WTC11 (cell line): ENCODE measurements at regions not wholly inside any gene's neighbourhood (a gene's known extent, or its start where the extent isn't known, plus 50 kb on each side); places are given as distances from the start of the nearest gene placed in this dataset.

Source experiments
- ATAC-seq: fragments of 200-7000 bp; cut with Tn5 transposase; 2 replicates; pipeline ENCODE4 v1.10.0; 2021; ENCODE audit warnings: mild to moderate bottlenecking, moderate library complexity
- CTCF ChIA-PET: fragments of 300-600 bp; sonication (Branson Sonifier 250); formaldehyde crosslinking; loops from one replicate; lab custom pipeline; 2021; ENCODE audit warnings: antibody characterized with exemption; lab: Charles Lee
- POLR2A ChIA-PET: fragments of 350-600 bp; sonication (Branson Sonifier 250); formaldehyde crosslinking; loops from one replicate; lab custom pipeline; 2021; ENCODE audit warnings: antibody characterized with exemption; lab: Charles Lee
- DNase-seq: peaks from one replicate; pipeline ENCODE4 v3.0.0; 2021; ENCODE audit warnings: low spot score
- H3K27ac Mint-ChIP-seq: 2 replicates; pipeline ENCODE4 v1.8.0; 2021; ENCODE audit warnings: mixed read lengths
- H3K27me3 Mint-ChIP-seq: 2 replicates; pipeline ENCODE4 v1.8.0; 2021; ENCODE audit warnings: low read depth, mild to moderate bottlenecking, moderate library complexity, mixed read lengths
- H3K36me3 Mint-ChIP-seq: 2 replicates; pipeline ENCODE4 v1.8.0; 2021; ENCODE audit warnings: mixed read lengths
- H3K4me1 Mint-ChIP-seq: 2 replicates; pipeline ENCODE4 v1.8.0; 2022; ENCODE audit warnings: mixed read lengths
- H3K4me3 Mint-ChIP-seq: 2 replicates; pipeline ENCODE4 v1.8.0; 2021; ENCODE audit warnings: mild to moderate bottlenecking, moderate library complexity, mixed read lengths
- H3K9me3 Mint-ChIP-seq: 2 replicates; pipeline ENCODE4 v1.8.0; 2021; ENCODE audit warnings: mixed read lengths
- ELF4 ChIP-seq: sonication (generic); formaldehyde crosslinking; IDR thresholded peaks from 2 replicates; pipeline ENCODE4 v1.8.1; 2022; ENCODE audit warnings: low read depth, mild to moderate bottlenecking, moderate library complexity, missing genetic modification reagents
- NR1H2 ChIP-seq: sonication (generic); formaldehyde crosslinking; IDR thresholded peaks from 2 replicates; pipeline ENCODE4 v1.9.0; 2021; ENCODE audit warnings: mild to moderate bottlenecking, moderate library complexity, missing genetic modification reagents
- OVOL2 ChIP-seq: fragments of 250-450 bp; sonication (Bioruptor Pico); IDR thresholded peaks from 2 replicates; pipeline ENCODE4 v1.9.0; 2021; ENCODE audit warnings: mild to moderate bottlenecking, borderline replicate concordance
- PRRX2 ChIP-seq: fragments of 250-450 bp; sonication (Bioruptor Pico); IDR thresholded peaks from 2 replicates; pipeline ENCODE4 v1.8.0; 2021; ENCODE audit warnings: mild to moderate bottlenecking
- TP53 ChIP-seq: sonication (generic); formaldehyde crosslinking; IDR thresholded peaks from 2 replicates; pipeline ENCODE4 v1.8.1; 2023; ENCODE audit warnings: mild to moderate bottlenecking, missing genetic modification reagents
- TF ChIP-seq, protein P1 (sequence below): sonication (generic); formaldehyde crosslinking; IDR thresholded peaks from 2 replicates; pipeline ENCODE4 v1.8.1; 2023; ENCODE audit warnings: mild to moderate bottlenecking, missing genetic modification reagents
- TF ChIP-seq, protein P2 (sequence below): sonication (generic); formaldehyde crosslinking; IDR thresholded peaks from 2 replicates; pipeline ENCODE4 v1.8.0; 2022; ENCODE audit warnings: missing genetic modification reagents
- TF ChIP-seq, protein P3 (sequence below): sonication (generic); formaldehyde crosslinking; IDR thresholded peaks from 2 replicates; pipeline ENCODE4 v1.8.1; 2023; ENCODE audit warnings: mild to moderate bottlenecking, missing genetic modification reagents, moderate library complexity
- TF ChIP-seq, protein P4 (sequence below): sonication (generic); formaldehyde crosslinking; IDR thresholded peaks from 2 replicates; pipeline ENCODE4 v1.8.0; 2023; ENCODE audit warnings: mild to moderate bottlenecking, missing genetic modification reagents
- TF ChIP-seq, protein P5 (sequence below): sonication (generic); formaldehyde crosslinking; IDR thresholded peaks from 2 replicates; pipeline ENCODE4 v1.8.0; 2022; ENCODE audit warnings: mild to moderate bottlenecking, missing genetic modification reagents
- TF ChIP-seq, protein P6 (sequence below): sonication (generic); formaldehyde crosslinking; IDR thresholded peaks from 2 replicates; pipeline ENCODE4 v1.8.0; 2022; ENCODE audit warnings: mild to moderate bottlenecking, missing genetic modification reagents

DNA sequence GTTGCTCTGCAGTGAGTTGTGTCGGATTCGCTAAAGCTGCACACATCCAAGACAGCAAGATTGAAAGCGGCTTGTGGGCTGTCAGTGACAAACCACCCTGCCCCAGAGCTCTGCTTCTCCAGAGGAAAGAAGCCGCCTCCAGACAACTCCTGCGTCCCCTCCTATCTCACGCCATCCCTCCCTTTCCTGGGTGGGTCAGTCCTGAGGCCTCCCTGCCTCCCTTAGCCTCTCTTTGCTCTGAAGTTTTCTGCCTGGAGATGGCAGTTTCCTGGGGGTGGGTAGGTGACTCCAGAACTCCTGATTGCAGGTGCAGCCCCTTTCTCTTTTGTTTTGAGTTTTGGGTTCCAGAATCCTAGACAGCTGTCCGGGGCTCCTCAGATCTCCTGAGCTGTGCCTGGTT lies 78.7 kb downstream of the EMX2 start:
- no peak overlapping the region for H3K27ac Mint-ChIP-seq
- peaks cover 2% of the 10 kb centered on the region; the same call in 1 of the 2 replicates for H3K36me3 Mint-ChIP-seq
- no peak for DNase-seq
- no peaks in the 10 kb centered on the region; the same call in none of the 2 replicates for H3K27me3 Mint-ChIP-seq
- H3K4me3 Mint-ChIP-seq = no peak overlapping the region
- H3K4me1 Mint-ChIP-seq = no peaks in the 10 kb centered on the region
- POLR2A ChIA-PET = no interaction called here
- TF ChIP-seq, protein P1, sequence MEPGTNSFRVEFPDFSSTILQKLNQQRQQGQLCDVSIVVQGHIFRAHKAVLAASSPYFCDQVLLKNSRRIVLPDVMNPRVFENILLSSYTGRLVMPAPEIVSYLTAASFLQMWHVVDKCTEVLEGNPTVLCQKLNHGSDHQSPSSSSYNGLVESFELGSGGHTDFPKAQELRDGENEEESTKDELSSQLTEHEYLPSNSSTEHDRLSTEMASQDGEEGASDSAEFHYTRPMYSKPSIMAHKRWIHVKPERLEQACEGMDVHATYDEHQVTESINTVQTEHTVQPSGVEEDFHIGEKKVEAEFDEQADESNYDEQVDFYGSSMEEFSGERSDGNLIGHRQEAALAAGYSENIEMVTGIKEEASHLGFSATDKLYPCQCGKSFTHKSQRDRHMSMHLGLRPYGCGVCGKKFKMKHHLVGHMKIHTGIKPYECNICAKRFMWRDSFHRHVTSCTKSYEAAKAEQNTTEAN = no peak
- TF ChIP-seq, protein P2, sequence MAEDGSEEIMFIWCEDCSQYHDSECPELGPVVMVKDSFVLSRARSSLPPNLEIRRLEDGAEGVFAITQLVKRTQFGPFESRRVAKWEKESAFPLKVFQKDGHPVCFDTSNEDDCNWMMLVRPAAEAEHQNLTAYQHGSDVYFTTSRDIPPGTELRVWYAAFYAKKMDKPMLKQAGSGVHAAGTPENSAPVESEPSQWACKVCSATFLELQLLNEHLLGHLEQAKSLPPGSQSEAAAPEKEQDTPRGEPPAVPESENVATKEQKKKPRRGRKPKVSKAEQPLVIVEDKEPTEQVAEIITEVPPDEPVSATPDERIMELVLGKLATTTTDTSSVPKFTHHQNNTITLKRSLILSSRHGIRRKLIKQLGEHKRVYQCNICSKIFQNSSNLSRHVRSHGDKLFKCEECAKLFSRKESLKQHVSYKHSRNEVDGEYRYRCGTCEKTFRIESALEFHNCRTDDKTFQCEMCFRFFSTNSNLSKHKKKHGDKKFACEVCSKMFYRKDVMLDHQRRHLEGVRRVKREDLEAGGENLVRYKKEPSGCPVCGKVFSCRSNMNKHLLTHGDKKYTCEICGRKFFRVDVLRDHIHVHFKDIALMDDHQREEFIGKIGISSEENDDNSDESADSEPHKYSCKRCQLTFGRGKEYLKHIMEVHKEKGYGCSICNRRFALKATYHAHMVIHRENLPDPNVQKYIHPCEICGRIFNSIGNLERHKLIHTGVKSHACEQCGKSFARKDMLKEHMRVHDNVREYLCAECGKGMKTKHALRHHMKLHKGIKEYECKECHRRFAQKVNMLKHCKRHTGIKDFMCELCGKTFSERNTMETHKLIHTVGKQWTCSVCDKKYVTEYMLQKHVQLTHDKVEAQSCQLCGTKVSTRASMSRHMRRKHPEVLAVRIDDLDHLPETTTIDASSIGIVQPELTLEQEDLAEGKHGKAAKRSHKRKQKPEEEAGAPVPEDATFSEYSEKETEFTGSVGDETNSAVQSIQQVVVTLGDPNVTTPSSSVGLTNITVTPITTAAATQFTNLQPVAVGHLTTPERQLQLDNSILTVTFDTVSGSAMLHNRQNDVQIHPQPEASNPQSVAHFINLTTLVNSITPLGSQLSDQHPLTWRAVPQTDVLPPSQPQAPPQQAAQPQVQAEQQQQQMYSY (CRISPR knock-in tag) = no peak
- no peak for TF ChIP-seq OVOL2 (CRISPR knock-in tag)
- no peak for TF ChIP-seq NR1H2
- TF ChIP-seq TP53 (CRISPR knock-in tag) = no peak
- TF ChIP-seq, protein P3, sequence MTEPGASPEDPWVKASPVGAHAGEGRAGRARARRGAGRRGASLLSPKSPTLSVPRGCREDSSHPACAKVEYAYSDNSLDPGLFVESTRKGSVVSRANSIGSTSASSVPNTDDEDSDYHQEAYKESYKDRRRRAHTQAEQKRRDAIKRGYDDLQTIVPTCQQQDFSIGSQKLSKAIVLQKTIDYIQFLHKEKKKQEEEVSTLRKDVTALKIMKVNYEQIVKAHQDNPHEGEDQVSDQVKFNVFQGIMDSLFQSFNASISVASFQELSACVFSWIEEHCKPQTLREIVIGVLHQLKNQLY (CRISPR knock-in tag) = no peak
- TF ChIP-seq, protein P4, sequence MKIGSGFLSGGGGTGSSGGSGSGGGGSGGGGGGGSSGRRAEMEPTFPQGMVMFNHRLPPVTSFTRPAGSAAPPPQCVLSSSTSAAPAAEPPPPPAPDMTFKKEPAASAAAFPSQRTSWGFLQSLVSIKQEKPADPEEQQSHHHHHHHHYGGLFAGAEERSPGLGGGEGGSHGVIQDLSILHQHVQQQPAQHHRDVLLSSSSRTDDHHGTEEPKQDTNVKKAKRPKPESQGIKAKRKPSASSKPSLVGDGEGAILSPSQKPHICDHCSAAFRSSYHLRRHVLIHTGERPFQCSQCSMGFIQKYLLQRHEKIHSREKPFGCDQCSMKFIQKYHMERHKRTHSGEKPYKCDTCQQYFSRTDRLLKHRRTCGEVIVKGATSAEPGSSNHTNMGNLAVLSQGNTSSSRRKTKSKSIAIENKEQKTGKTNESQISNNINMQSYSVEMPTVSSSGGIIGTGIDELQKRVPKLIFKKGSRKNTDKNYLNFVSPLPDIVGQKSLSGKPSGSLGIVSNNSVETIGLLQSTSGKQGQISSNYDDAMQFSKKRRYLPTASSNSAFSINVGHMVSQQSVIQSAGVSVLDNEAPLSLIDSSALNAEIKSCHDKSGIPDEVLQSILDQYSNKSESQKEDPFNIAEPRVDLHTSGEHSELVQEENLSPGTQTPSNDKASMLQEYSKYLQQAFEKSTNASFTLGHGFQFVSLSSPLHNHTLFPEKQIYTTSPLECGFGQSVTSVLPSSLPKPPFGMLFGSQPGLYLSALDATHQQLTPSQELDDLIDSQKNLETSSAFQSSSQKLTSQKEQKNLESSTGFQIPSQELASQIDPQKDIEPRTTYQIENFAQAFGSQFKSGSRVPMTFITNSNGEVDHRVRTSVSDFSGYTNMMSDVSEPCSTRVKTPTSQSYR (CRISPR knock-in tag) = no peak
- TF ChIP-seq, protein P5, sequence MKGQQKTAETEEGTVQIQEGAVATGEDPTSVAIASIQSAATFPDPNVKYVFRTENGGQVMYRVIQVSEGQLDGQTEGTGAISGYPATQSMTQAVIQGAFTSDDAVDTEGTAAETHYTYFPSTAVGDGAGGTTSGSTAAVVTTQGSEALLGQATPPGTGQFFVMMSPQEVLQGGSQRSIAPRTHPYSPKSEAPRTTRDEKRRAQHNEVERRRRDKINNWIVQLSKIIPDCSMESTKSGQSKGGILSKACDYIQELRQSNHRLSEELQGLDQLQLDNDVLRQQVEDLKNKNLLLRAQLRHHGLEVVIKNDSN (CRISPR knock-in tag) = no peak
- TF ChIP-seq, protein P6, sequence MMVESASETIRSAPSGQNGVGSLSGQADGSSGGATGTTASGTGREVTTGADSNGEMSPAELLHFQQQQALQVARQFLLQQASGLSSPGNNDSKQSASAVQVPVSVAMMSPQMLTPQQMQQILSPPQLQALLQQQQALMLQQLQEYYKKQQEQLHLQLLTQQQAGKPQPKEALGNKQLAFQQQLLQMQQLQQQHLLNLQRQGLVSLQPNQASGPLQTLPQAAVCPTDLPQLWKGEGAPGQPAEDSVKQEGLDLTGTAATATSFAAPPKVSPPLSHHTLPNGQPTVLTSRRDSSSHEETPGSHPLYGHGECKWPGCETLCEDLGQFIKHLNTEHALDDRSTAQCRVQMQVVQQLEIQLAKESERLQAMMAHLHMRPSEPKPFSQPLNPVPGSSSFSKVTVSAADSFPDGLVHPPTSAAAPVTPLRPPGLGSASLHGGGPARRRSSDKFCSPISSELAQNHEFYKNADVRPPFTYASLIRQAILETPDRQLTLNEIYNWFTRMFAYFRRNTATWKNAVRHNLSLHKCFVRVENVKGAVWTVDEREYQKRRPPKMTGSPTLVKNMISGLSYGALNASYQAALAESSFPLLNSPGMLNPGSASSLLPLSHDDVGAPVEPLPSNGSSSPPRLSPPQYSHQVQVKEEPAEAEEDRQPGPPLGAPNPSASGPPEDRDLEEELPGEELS = no peak
- CTCF ChIA-PET = no interaction called here
- H3K9me3 Mint-ChIP-seq = peaks cover 21% of the 10 kb centered on the region
- ATAC-seq = no peak

DNA sequence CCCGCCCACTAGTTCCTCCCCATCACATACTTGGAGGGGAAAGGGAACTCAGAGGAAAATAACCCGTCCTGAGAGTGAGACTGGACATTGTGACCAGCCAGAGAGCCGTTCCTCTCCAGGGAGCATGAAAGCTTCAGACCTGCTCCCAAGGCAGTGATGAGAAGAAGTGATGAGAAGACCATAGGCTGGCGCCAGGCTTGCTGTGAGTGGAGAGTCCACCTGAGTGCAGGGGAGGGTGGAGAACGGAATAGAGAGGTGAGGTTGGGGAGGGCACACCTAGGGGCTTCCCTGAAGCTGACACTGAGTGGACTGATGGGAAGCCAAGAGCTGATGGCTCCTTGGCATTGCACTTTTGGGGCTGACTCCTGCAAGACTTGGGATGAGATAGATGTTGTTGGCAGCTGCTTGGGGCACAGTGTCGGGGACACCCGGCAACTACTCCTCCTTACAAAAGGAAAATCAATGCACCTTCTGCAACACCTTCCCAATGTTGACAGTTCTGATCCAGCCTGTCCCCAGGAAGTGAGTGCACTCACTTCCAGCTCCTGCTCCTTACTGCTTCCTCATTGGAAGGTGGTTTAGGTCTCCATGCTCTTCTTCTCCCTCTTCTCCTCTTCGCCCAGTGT lies 79.4 kb downstream of the EMX2 start:
- H3K4me3 Mint-ChIP-seq = no peak overlapping the region
- no peak for ATAC-seq
- no peaks in the 10 kb centered on the region; the same call in none of the 2 replicates for H3K27me3 Mint-ChIP-seq
- CTCF ChIA-PET = no interaction called here
- POLR2A ChIA-PET = no interaction called here
- peaks cover 21% of the 10 kb centered on the region for H3K9me3 Mint-ChIP-seq
- DNase-seq = no peak
- TF ChIP-seq ELF4 (CRISPR knock-in tag) = no peak
- no peak for TF ChIP-seq PRRX2 (CRISPR knock-in tag)
- peaks cover 2% of the 10 kb centered on the region; the same call in 1 of the 2 replicates for H3K36me3 Mint-ChIP-seq
- no peaks in the 10 kb centered on the region for H3K4me1 Mint-ChIP-seq
- no peak overlapping the region for H3K27ac Mint-ChIP-seq
